ENCODE measurements at regions not wholly inside any gene's neighbourhood (a gene's known extent, or its start where the extent isn't known, plus 50 kb on each side); places are given as distances from the start of the nearest gene placed in this dataset.

GRCh38 chr5:67474597-67475238, 278.1 kb upstream of the CD180 start:
- no peak overlapping the region for H3K27ac ChIP-seq
- no peak for DNase-seq (ENCODE audit: low read depth, low spot score)

- DNase-seq (ENCODE audit: low read depth, low spot score), result no peak
- no peak overlapping the region for H3K27ac ChIP-seq
These were observed 270.5 kb upstream of the CD180 start for GRCh38 chr5:67467110-67467509.

- no peak for DNase-seq (ENCODE audit: low read depth, low spot score)
- H3K27ac ChIP-seq, result no peak overlapping the region
These were observed 269.1 kb upstream of the CD180 start for GRCh38 chr5:67465537-67466207.

GRCh38 chr5:67462147-67462546, 265.5 kb upstream of the CD180 start:
- no peak for DNase-seq (ENCODE audit: low read depth, low spot score)
- H3K27ac ChIP-seq, result no peak overlapping the region

GRCh38 chr5:67459253-67459652, 262.7 kb upstream of the CD180 start:
- DNase-seq (ENCODE audit: low read depth, low spot score), result no peak
- H3K27ac ChIP-seq, result no peak overlapping the region

GRCh38 chr5:67455970-67456369, 259.4 kb upstream of the CD180 start:
- DNase-seq (ENCODE audit: low read depth, low spot score), result no peak
- H3K27ac ChIP-seq, result no peak overlapping the region

- H3K27ac ChIP-seq, result no peak overlapping the region
- DNase-seq (ENCODE audit: low read depth, low spot score), result no peak
These were observed 258.5 kb upstream of the CD180 start for GRCh38 chr5:67454957-67455561.

- DNase-seq (ENCODE audit: low read depth, low spot score), result no peak
- no peak overlapping the region for H3K27ac ChIP-seq
These were observed 256.7 kb upstream of the CD180 start for GRCh38 chr5:67453111-67453905.

GRCh38 chr5:67451640-67452279, 255.2 kb upstream of the CD180 start:
- H3K27ac ChIP-seq, result no peak overlapping the region

GRCh38 chr5:67447732-67448131, 251.1 kb upstream of the CD180 start:
- no peak overlapping the region for H3K27ac ChIP-seq
- no peak for DNase-seq (ENCODE audit: low read depth, low spot score)

More at GRCh38 chr5:67451640-67452279, 255.2 kb upstream of the CD180 start:
- no peak for DNase-seq (ENCODE audit: low read depth, low spot score)

- H3K27ac ChIP-seq, result no peak overlapping the region
- no peak for DNase-seq (ENCODE audit: low read depth, low spot score)
These were observed 241.6 kb upstream of the CD180 start for GRCh38 chr5:67437905-67438845.

- no peak for DNase-seq (ENCODE audit: low read depth, low spot score)
- no peak overlapping the region for H3K27ac ChIP-seq
These were observed 238.4 kb upstream of the CD180 start for GRCh38 chr5:67435032-67435431.

GRCh38 chr5:67434466-67434865, 237.9 kb upstream of the CD180 start:
- DNase-seq (ENCODE audit: low read depth, low spot score), result no peak

GRCh38 chr5:67432606-67433005, 236.0 kb upstream of the CD180 start:
- H3K27ac ChIP-seq, result no peak overlapping the region
- no peak for DNase-seq (ENCODE audit: low read depth, low spot score)

More at GRCh38 chr5:67434466-67434865, 237.9 kb upstream of the CD180 start:
- no peak overlapping the region for H3K27ac ChIP-seq

- peak overlapping the region; percentile 34 for H3K27ac ChIP-seq
- DNase-seq (ENCODE audit: low read depth, low spot score), result peak; percentile 16
These were observed 234.6 kb upstream of the CD180 start for GRCh38 chr5:67431191-67431590.

- no peak for DNase-seq (ENCODE audit: low read depth, low spot score)
- peak overlapping the region; percentile 52 for H3K27ac ChIP-seq
These were observed 231.3 kb upstream of the CD180 start for GRCh38 chr5:67427850-67428298.

- peak overlapping the region; percentile 52 for H3K27ac ChIP-seq
- DNase-seq (ENCODE audit: low read depth, low spot score), result no peak
These were observed 230.6 kb upstream of the CD180 start for GRCh38 chr5:67426961-67427849.

GRCh38 chr5:67425514-67425913, 228.9 kb upstream of the CD180 start:
- H3K27ac ChIP-seq, result no peak overlapping the region
- DNase-seq (ENCODE audit: low read depth, low spot score), result no peak
